HCT116 (cell line): ENCODE measurements at regions not wholly inside any gene's neighbourhood (a gene's known extent, or its start where the extent isn't known, plus 50 kb on each side); places are given as distances from the start of the nearest gene placed in this dataset.

Experiments
- ATAC-seq: fragments of 200-7000 bp; cut with Tn5 transposase; 2 replicates; pipeline ENCODE4 v1.9.1; 2020; ENCODE audit warnings: mild to moderate bottlenecking, moderate library complexity
- BruUV-seq: library from RNA; stranded (reverse); fragments of 400-500 nt; replicated peaks from 2 replicates; lab custom pipeline; 2021; lab: Mats Ljungman, UMichigan
- CTCF ChIA-PET: fragments of 300-600 bp; sonication (Branson Sonifier 250); formaldehyde crosslinking; loops from one replicate; lab custom pipeline; 2021; ENCODE audit warnings: antibody characterized with exemption; lab: Charles Lee
- POLR2A ChIA-PET: fragments of 300-600, 350-600 bp; sonication (Branson Sonifier 250); formaldehyde crosslinking; loops from one replicate; lab custom pipeline; 2021; ENCODE audit warnings: antibody characterized with exemption; lab: Charles Lee
- RAD21 ChIA-PET, 2 experiments: fragments of 300-600 bp; sonication (Branson Sonifier 250); formaldehyde crosslinking; loops; one replicate each; lab custom pipeline; 2023; ENCODE audit warnings: low total read pairs in 2 of 2; ENCODE audit not compliant: uncharacterized antibody in 2 of 2, unreplicated experiment in 2 of 2, low non-redundant PET in 1 of 2; lab: Charles Lee
- DNase-seq: peaks from one replicate; pipeline ENCODE4 v3.0.0-alpha.2; 2010; ENCODE audit warnings: low read depth, low spot score
- H2AFZ ChIP-seq: fragments of 200-600 bp; shearing (Covaris generic), sonication (generic); 2 replicates; pipeline ENCODE4 v1.6.1; 2017; ENCODE audit warnings: low read depth, mixed run types, mixed read lengths, antibody characterized with exemption, low read length; ENCODE audit not compliant: poor library complexity, severe bottlenecking
- H3K27ac ChIP-seq: 2 replicates; pipeline ENCODE4 v1.5.1; 2012; ENCODE audit warnings: low read depth, low read length
- H3K27me3 ChIP-seq: fragments of 200-600 bp; sonication (generic); 2 replicates; pipeline ENCODE4 v1.6.1; 2016; ENCODE audit warnings: mixed run types, low read length, mixed read lengths; ENCODE audit not compliant: insufficient read depth
- H3K36me3 ChIP-seq, 2 experiments: fragments of 200-500 bp in 1 of 2; fragments of 200-600 bp in 1 of 2; sonication (Bioruptor generic) in 1 of 2; sonication (generic) in 1 of 2; 2 replicates each; pipeline versions ENCODE4 v1.5.1 to v1.6.1; 2014 to 2016; ENCODE audit warnings: low read length in 2 of 2, inconsistent platforms in 1 of 2, mixed read lengths in 1 of 2, mixed run types in 1 of 2; ENCODE audit not compliant: insufficient read depth in 2 of 2, control insufficient read depth in 1 of 2
- H3K4me1 ChIP-seq, 2 experiments: fragments of 200-600 bp in 1 of 2; sonication (generic) in 1 of 2; 2 replicates each; pipeline versions ENCODE4 v1.5.1 to v1.6.1; 2012 to 2017; ENCODE audit warnings: low read length in 2 of 2, inconsistent platforms in 1 of 2, mild to moderate bottlenecking in 1 of 2, mixed read lengths in 1 of 2, mixed run types in 1 of 2, moderate library complexity in 1 of 2; ENCODE audit not compliant: insufficient read depth in 2 of 2, control insufficient read depth in 1 of 2
- H3K4me2 ChIP-seq: fragments of 200-600 bp; sonication (generic); 2 replicates; pipeline ENCODE4 v1.6.1; 2017; ENCODE audit warnings: mixed run types, low read length, mixed read lengths
- H3K4me3 ChIP-seq, 2 experiments: fragments of 200-600 bp in 1 of 2; sonication (generic) in 1 of 2; replicated peaks in 1 of 2; 2 replicates each; pipeline ENCODE4 v1.5.1; 2011 to 2016; ENCODE audit warnings: low read length in 2 of 2, control low read depth in 1 of 2, low read depth in 1 of 2, mild to moderate bottlenecking in 1 of 2, mixed read lengths in 1 of 2, mixed run types in 1 of 2
- H3K79me2 ChIP-seq: fragments of 200-600 bp; sonication (generic); 2 replicates; pipeline ENCODE4 v1.6.1; 2017; ENCODE audit warnings: mild to moderate bottlenecking, mixed run types, low read length, moderate library complexity, mixed read lengths; ENCODE audit not compliant: insufficient read depth
- H3K9ac ChIP-seq: fragments of 200-600 bp; sonication (generic); 2 replicates; pipeline ENCODE4 v1.6.1; 2016; ENCODE audit warnings: low read length, mixed read lengths
- H3K9me2 ChIP-seq: fragments of 200-600 bp; sonication (generic), shearing (Covaris generic); 2 replicates; pipeline ENCODE4 v1.6.1; 2017; ENCODE audit warnings: mixed run types, mild to moderate bottlenecking, moderate library complexity; ENCODE audit not compliant: insufficient read depth
- H3K9me3 ChIP-seq, 2 experiments: fragments of 200-500 bp in 1 of 2; fragments of 200-600 bp in 1 of 2; sonication (Bioruptor generic) in 1 of 2; sonication (generic) in 1 of 2; 2 replicates each; pipeline ENCODE4 v1.6.1; 2014 to 2017; ENCODE audit warnings: low read length in 2 of 2, mixed read lengths in 2 of 2, inconsistent platforms in 1 of 2, low read depth in 1 of 2, mild to moderate bottlenecking in 1 of 2, mixed run types in 1 of 2, moderate library complexity in 1 of 2; ENCODE audit not compliant: control insufficient read depth in 1 of 2, insufficient read depth in 1 of 2
- H4K20me1 ChIP-seq: fragments of 200-600 bp; sonication (generic), shearing (Covaris generic); 2 replicates; pipeline ENCODE4 v1.6.1; 2017; ENCODE audit warnings: mixed run types, mild to moderate bottlenecking, moderate library complexity; ENCODE audit not compliant: insufficient read depth
- CEBPB ChIP-seq: IDR thresholded peaks from 2 replicates; pipeline ENCODE4 v1.6.1; 2012; ENCODE audit warnings: low read depth
- CTCF ChIP-seq, 3 experiments: fragments of 200-600 bp in 1 of 3; sonication (generic) in 1 of 3; IDR thresholded peaks in 2 of 3; conservative IDR thresholded peaks in 1 of 3; 2 replicates each; pipeline ENCODE4 v1.5.1; 2012 to 2017; ENCODE audit warnings: low read depth in 2 of 3, low read length in 2 of 3, antibody characterized with exemption in 1 of 3, borderline replicate concordance in 1 of 3, control low read depth in 1 of 3, mild to moderate bottlenecking in 1 of 3, mixed read lengths in 1 of 3, mixed run types in 1 of 3, moderate library complexity in 1 of 3; ENCODE audit not compliant: insufficient read depth in 1 of 3
- EGR1 ChIP-seq: IDR thresholded peaks from 2 replicates; pipeline ENCODE4 v1.6.1; 2012; ENCODE audit warnings: low read depth
- ELF1 ChIP-seq: IDR thresholded peaks from 2 replicates; pipeline ENCODE4 v1.6.1; 2012; ENCODE audit warnings: low read depth, borderline replicate concordance
- JUND ChIP-seq: IDR thresholded peaks from 2 replicates; pipeline ENCODE4 v1.6.1; 2012
- POLR2AphosphoS5 ChIP-seq: IDR thresholded peaks from 2 replicates; pipeline ENCODE4 v1.6.1; 2011; ENCODE audit warnings: mild to moderate bottlenecking, low read depth, low read length, moderate library complexity
- RAD21 ChIP-seq: IDR thresholded peaks from 2 replicates; pipeline ENCODE4 v1.6.1; 2012; ENCODE audit warnings: low read depth, mild to moderate bottlenecking
- SP1 ChIP-seq: IDR thresholded peaks from 2 replicates; pipeline ENCODE4 v1.6.1; 2012; ENCODE audit warnings: low read depth
- SRF ChIP-seq: IDR thresholded peaks from 2 replicates; pipeline ENCODE4 v1.6.1; 2012; ENCODE audit warnings: low read depth
- YY1 ChIP-seq: IDR thresholded peaks from 2 replicates; pipeline ENCODE4 v1.6.1; 2011; ENCODE audit warnings: low read length, low read depth, moderate library complexity, mild to moderate bottlenecking; ENCODE audit not compliant: insufficient replicate concordance; ENCODE audit errors: extremely low read depth
- ZFX ChIP-seq: fragments of 450-650 bp; IDR thresholded peaks from 2 replicates; pipeline ENCODE4 v1.6.1; 2017
- ZNF274 ChIP-seq: fragments of 200-500 bp; sonication (Bioruptor generic); IDR thresholded peaks from 2 replicates; pipeline ENCODE4 v1.6.1; 2014; ENCODE audit warnings: mild to moderate bottlenecking, low read depth, low read length, inconsistent platforms
- intact Hi-C: fragments of 100-400 bp; cut with micrococcal nuclease; formaldehyde crosslinking; loops from 2 replicates; pipeline ENCODE4 v1.10.0; 2022
- TF ChIP-seq, protein P1 (sequence below): IDR thresholded peaks from 2 replicates; pipeline ENCODE4 v1.6.1; 2012

- Histone ChIP-seq H3K9me3 (no peaks in the 10 kb centered on the region; a peak in 1 of 4 replicates), H3K79me2 (no peaks in the 10 kb centered on the region), H3K27me3 (no peaks in the 10 kb centered on the region), H3K4me2 (no peak overlapping the region), H3K9me2 (no peaks in the 10 kb centered on the region)
- DNase-seq (no peak), ATAC-seq (no peak)
- POLR2A ChIA-PET, result no interaction called here
- no TSS peak for BruUV-seq
- intact Hi-C loops, result no loop called here
- CTCF ChIA-PET, result no interaction called here
- TF ChIP-seq JUND (no peak), EGR1 (no peak), SRF (no peak), SP1 (no peak), ZNF274 (no peak), CEBPB (no peak), RAD21 (no peak), CTCF (IDR thresholded peaks at IDR 0.05 in 2 of 3, conservative IDR thresholded peaks at IDR 0.05 in 1 of 3; ENCODE audit: borderline replicate concordance in 1 of 3, insufficient read depth in 1 of 3, low read depth in 2 of 3, low read length in 2 of 3) (no peak), YY1 (no peak), POLR2AphosphoS5 (no peak), ZFX (no peak), ELF1 (no peak)
- TF ChIP-seq, protein P1, sequence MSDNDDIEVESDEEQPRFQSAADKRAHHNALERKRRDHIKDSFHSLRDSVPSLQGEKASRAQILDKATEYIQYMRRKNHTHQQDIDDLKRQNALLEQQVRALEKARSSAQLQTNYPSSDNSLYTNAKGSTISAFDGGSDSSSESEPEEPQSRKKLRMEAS, result no peak
- TF ChIP-seq, all 23 proteins: peak for 0
- H3K4me1 ChIP-seq, result peaks cover 0 to 7% of the 10 kb centered on the region in 2 experiments; a peak in 1 of 4 replicates
- no peaks in the 10 kb centered on the region for H4K20me1 ChIP-seq
- RAD21 ChIA-PET, result no interaction called here
- H2AFZ ChIP-seq, result no peak overlapping the region
- H3K36me3 ChIP-seq, result no peaks in the 10 kb centered on the region
- H3K9ac ChIP-seq, result no peak overlapping the region
- H3K4me3 ChIP-seq, result no peak overlapping the region
- no peak overlapping the region for H3K27ac ChIP-seq
These were observed 55.9 kb upstream of the HGFAC start for GRCh38 chr4:3385711-3386420.
